Coronary artery (tissue), 2 donors: ENCODE measurements at regions not wholly inside any gene's neighbourhood (a gene's known extent, or its start where the extent isn't known, plus 50 kb on each side); places are given as distances from the start of the nearest gene placed in this dataset.

ENCODE experiments used
- DNase-seq: peaks from one replicate; pipeline ENCODE4 v3.0.0-alpha.2; 2017; ENCODE audit warnings: low spot score
- H3K27ac ChIP-seq, 2 donors: fragments of 200-600 bp; sonication (generic); one replicate each; pipeline ENCODE4 v1.5.1; 2016 to 2019
- H3K4me3 ChIP-seq: fragments of 200-600 bp; sonication (generic); 2 replicates; pipeline ENCODE4 v1.5.1; 2016; ENCODE audit warnings: mild to moderate bottlenecking, moderate library complexity
- TF ChIP-seq, protein P1 (sequence below): fragments of 200-600 bp; sonication (generic); IDR thresholded peaks from one replicate; pipeline ENCODE4 v1.5.1; 2019; ENCODE audit warnings: antibody characterized with exemption

- no peak for DNase-seq
- H3K4me3 ChIP-seq: no peak overlapping the region
- no peak overlapping the region for H3K27ac ChIP-seq
- TF ChIP-seq, protein P1, sequence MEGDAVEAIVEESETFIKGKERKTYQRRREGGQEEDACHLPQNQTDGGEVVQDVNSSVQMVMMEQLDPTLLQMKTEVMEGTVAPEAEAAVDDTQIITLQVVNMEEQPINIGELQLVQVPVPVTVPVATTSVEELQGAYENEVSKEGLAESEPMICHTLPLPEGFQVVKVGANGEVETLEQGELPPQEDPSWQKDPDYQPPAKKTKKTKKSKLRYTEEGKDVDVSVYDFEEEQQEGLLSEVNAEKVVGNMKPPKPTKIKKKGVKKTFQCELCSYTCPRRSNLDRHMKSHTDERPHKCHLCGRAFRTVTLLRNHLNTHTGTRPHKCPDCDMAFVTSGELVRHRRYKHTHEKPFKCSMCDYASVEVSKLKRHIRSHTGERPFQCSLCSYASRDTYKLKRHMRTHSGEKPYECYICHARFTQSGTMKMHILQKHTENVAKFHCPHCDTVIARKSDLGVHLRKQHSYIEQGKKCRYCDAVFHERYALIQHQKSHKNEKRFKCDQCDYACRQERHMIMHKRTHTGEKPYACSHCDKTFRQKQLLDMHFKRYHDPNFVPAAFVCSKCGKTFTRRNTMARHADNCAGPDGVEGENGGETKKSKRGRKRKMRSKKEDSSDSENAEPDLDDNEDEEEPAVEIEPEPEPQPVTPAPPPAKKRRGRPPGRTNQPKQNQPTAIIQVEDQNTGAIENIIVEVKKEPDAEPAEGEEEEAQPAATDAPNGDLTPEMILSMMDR: no peak
Observed at GRCh38 chr2:150705357-150705756, 217.9 kb upstream of the RND3 start.

DNA sequence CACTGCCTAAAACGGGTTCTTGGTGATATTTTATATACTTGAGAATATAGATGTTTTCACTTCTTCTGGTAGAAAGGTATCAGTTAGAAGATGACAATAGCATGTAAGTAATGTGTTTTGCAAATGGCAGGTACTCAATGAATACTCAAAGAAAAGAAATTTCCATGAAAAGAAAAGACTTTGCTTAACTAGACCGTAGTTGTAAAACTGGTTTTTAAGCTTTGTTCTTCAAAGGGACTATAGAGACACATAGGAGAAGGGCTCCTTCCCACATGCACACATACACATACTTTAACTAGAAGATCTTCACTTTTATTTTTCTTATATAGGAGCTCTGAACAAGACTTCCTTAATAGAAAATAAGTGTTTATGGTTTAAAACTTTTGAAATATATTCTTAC lies 215.3 kb upstream of the RND3 start:
- TF ChIP-seq, protein P1: no peak
- DNase-seq: no peak
- no peak overlapping the region for H3K4me3 ChIP-seq
- no peak overlapping the region for H3K27ac ChIP-seq

DNA sequence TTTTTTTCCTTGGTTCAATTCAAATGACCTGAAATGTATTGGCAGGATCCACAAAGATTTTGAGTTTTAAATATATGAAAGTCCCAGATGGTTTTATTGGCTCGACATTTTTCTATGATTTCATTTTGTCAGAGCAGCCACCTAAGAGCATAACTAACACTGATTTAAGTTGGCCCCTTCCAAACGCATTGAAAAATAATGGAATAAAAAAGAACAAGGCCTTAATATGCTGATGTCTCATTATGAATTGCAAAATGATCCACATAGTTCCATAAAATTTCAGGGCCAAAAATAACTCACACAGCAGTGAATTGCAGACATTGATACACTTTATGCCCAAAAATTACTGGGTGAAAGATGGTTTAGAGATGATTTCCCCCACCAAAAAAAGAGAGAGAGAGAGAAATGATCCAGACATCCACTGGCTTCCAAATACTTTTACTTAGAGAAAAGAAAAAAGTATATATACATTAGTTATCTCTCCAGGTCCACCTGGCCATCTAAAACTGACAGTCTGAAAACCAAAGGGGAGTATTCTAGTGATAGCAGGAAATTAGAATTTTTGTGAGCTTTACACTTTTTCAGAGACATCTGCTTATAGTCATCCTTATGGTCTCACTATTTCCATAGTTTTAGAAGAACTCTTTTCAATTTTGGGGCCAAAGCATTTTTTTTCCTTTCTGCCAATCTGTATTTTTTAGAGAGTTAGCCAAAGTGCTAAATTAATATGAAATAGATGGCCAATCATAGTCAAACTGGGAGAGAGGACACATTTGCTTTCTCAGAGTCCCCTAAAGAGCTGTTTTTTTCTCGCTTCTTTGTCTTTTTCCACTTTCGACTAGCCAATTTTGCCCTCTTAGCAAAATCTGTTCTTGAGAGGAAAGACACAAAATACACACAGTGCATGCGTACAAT lies 213.5 kb upstream of the RND3 start:
- no peak for DNase-seq
- H3K27ac ChIP-seq: no peak overlapping the region
- TF ChIP-seq, protein P1: no peak
- no peak overlapping the region for H3K4me3 ChIP-seq

DNA sequence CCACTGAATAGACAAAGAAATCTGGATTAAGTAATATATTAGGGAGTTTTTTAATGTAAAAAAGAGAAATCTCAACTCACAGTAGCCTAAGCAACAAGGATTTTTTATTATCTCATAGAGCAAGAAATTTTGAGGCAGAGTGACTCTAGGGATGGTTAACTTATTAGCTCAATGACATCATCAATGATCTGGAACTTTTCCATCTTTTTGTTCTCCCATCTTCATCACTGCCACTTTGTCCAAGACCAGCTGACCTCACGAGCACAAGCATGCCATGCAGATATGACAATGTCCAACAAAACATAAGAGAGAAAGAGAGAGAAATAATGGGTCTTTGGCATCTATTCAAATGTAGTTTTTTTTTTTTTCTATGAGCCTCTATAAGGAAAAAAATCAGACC lies 211.8 kb upstream of the RND3 start:
- H3K4me3 ChIP-seq: no peak overlapping the region
- DNase-seq: no peak
- TF ChIP-seq, protein P1: no peak
- H3K27ac ChIP-seq: no peak overlapping the region

DNA sequence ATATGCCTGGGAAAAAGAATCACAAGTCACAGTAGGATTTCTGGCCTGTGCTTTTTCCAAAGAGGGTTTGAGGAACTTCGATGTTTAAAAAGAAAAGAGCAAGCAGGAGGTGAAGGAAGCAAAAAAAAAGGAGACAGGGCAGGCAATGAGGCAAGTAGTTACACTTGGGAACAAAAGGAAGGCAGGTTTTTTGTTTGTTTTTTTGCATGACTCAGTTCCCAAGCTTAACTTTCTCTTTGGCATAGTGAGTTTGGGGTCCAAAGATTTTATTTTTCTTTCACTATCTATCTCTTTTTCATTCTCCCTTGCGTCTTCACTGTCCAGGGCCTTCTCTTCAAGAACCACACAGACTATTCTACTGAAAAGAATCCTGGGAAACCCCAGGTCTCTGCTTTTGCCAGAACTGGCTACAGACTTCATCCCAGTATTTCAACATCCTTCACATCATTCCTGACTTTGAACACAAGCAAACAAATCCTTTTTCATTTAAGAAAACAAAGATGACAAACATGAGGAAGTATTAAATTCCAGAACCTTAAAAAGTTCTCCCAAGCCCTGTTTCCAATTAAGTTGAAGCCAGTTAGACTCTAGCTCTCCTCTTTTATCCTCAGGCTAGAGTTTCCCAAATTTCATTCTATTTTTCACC lies 210.7 kb upstream of the RND3 start:
- TF ChIP-seq, protein P1: no peak
- Histone ChIP-seq H3K4me3 (no peak overlapping the region), H3K27ac (peak overlapping the region in 1 of 2 donors; percentile 48)
- no peak for DNase-seq

- TF ChIP-seq, protein P1: no peak
- Histone ChIP-seq H3K4me3 (no peak overlapping the region), H3K27ac (peak overlapping the region in 1 of 2 donors; percentile 48)
- no peak for DNase-seq
Observed at GRCh38 chr2:150697596-150697995, 210.1 kb upstream of the RND3 start.
